Kasumi-1 (cell line): ENCODE measurements at regions not wholly inside any gene's neighbourhood (a gene's known extent, or its start where the extent isn't known, plus 50 kb on each side); places are given as distances from the start of the nearest gene placed in this dataset.

Experiments used
- DNase-seq, 2 experiments: peaks; one replicate each; lab custom pipeline; 2025; lab: John Stamatoyannopoulos, UW

- no peak for DNase-seq
These were observed 59.0 kb downstream of the NDUFS5 start for GRCh38 chr1:39085174-39085573.

- no peak for DNase-seq
These were observed 60.2 kb downstream of the NDUFS5 start for GRCh38 chr1:39086386-39086785.

GRCh38 chr1:39086865-39087409 is 60.8 kb downstream of the NDUFS5 start:
- peak in 1 of 2 experiments; percentile 24 for DNase-seq

GRCh38 chr1:39087435-39087834 is 61.3 kb downstream of the NDUFS5 start:
- DNase-seq = no peak

GRCh38 chr1:39088658-39089057 is 62.5 kb downstream of the NDUFS5 start:
- peak in 1 of 2 experiments; percentile 21 for DNase-seq

GRCh38 chr1:39089931-39090521 is 63.9 kb downstream of the NDUFS5 start:
- no peak for DNase-seq

- no peak for DNase-seq
These were observed 64.7 kb downstream of the NDUFS5 start for GRCh38 chr1:39090757-39091380.

GRCh38 chr1:39091845-39092645 is 65.9 kb downstream of the NDUFS5 start:
- DNase-seq = peak; percentile 73 to 76

GRCh38 chr1:39094685-39095084 is 68.5 kb downstream of the NDUFS5 start:
- DNase-seq = no peak

GRCh38 chr1:39098546-39099250 is 72.5 kb downstream of the NDUFS5 start:
- peak; percentile 93 for DNase-seq

GRCh38 chr1:39102537-39103327 is 76.6 kb downstream of the NDUFS5 start:
- peak; percentile 96 to 98 for DNase-seq

- no peak for DNase-seq
These were observed 77.4 kb downstream of the NDUFS5 start for GRCh38 chr1:39103328-39104157.

- DNase-seq = no peak
These were observed 78.3 kb downstream of the NDUFS5 start for GRCh38 chr1:39104158-39105060.

- no peak for DNase-seq
These were observed 79.1 kb downstream of the NDUFS5 start for GRCh38 chr1:39105061-39105840.

GRCh38 chr1:39105841-39106765 is 80.0 kb downstream of the NDUFS5 start:
- DNase-seq = no peak

GRCh38 chr1:39106801-39107327 is 80.7 kb downstream of the NDUFS5 start:
- DNase-seq = no peak
